HEK293 (cell line): ENCODE measurements at regions not wholly inside any gene's neighbourhood (a gene's known extent, or its start where the extent isn't known, plus 50 kb on each side); places are given as distances from the start of the nearest gene placed in this dataset.
"Not testable (repeated sequence)": the region's sequence is repeated elsewhere in the genome, so short reads cannot be mapped to it uniquely, and the experiment has no call there.

ENCODE experiments used
- CTCF ChIA-PET: fragments of 350-600 bp; formaldehyde crosslinking; extraction: SDS; loops from one replicate; lab custom pipeline; 2021; ENCODE audit warnings: antibody characterized with exemption; lab: Yijun Ruan, JAX
- POLR2A ChIA-PET: fragments of 300-600 bp; formaldehyde crosslinking; extraction: SDS; loops from one replicate; lab custom pipeline; 2020; ENCODE audit warnings: antibody characterized with exemption, inconsistent platforms; lab: Yijun Ruan, JAX
- H3K27ac ChIP-seq: fragments of 200-500 bp; sonication (Bioruptor generic); 2 replicates; pipeline ENCODE4 v1.5.1; 2014; ENCODE audit warnings: low read depth, low read length, control low read depth, inconsistent platforms; ENCODE audit errors: extremely low read depth
- H3K36me3 ChIP-seq, 2 experiments: fragments of 200-500 bp in 1 of 2; sonication (Bioruptor generic) in 1 of 2; 1 replicate in 1 of 2; 2 replicates in 1 of 2; pipeline ENCODE4 v1.5.1; 2014 to 2017; ENCODE audit warnings: inconsistent platforms in 2 of 2, low read length in 2 of 2; ENCODE audit not compliant: control insufficient read depth in 2 of 2, insufficient read depth in 1 of 2
- H3K4me1 ChIP-seq: fragments of 200-500 bp; sonication (Bioruptor generic); 2 replicates; pipeline ENCODE4 v1.5.1; 2014; ENCODE audit warnings: mild to moderate bottlenecking, low read length, inconsistent platforms; ENCODE audit not compliant: control insufficient read depth, insufficient read depth
- H3K4me3 ChIP-seq: 2 replicates; pipeline ENCODE4 v1.5.1; 2011; ENCODE audit warnings: low read depth, mild to moderate bottlenecking, control low read depth, low read length, moderate library complexity
- H3K9me3 ChIP-seq: fragments of 200-500 bp; sonication (Bioruptor generic); 2 replicates; pipeline ENCODE4 v1.5.1; 2014; ENCODE audit warnings: low read depth, low read length, inconsistent platforms; ENCODE audit not compliant: control insufficient read depth, insufficient read depth
- HOXC10 ChIP-seq: sonication (generic); formaldehyde crosslinking; IDR thresholded peaks from 2 replicates; pipeline ENCODE4 v1.8.1; 2023; ENCODE audit warnings: mild to moderate bottlenecking, missing genetic modification reagents
- MYNN ChIP-seq: fragments of 450-650 bp; formaldehyde crosslinking; IDR thresholded peaks from 2 replicates; pipeline ENCODE4 v1.5.1; 2016; ENCODE audit warnings: missing biosample characterization, missing genetic modification characterization, borderline replicate concordance
- TCF7L2 ChIP-seq: IDR thresholded peaks from 2 replicates; pipeline ENCODE4 v1.6.1; 2011; ENCODE audit warnings: low read depth, mild to moderate bottlenecking, inconsistent platforms, low read length, moderate library complexity, borderline replicate concordance
- ZBTB6 ChIP-seq: fragments of 450-650 bp; formaldehyde crosslinking; IDR thresholded peaks from 2 replicates; pipeline ENCODE4 v1.5.1; 2017; ENCODE audit warnings: missing biosample characterization, missing genetic modification characterization
- ZNF112 ChIP-seq: fragments of 450-650 bp; formaldehyde crosslinking; IDR thresholded peaks from 2 replicates; pipeline ENCODE4 v1.5.0; 2017; ENCODE audit warnings: missing biosample characterization, missing genetic modification characterization
- ZNF121 ChIP-seq: fragments of 450-650 bp; formaldehyde crosslinking; IDR thresholded peaks from 2 replicates; pipeline ENCODE4 v1.5.1; 2016; ENCODE audit warnings: missing biosample characterization, missing genetic modification characterization
- ZNF202 ChIP-seq: fragments of 450-650 bp; formaldehyde crosslinking; IDR thresholded peaks from 2 replicates; pipeline ENCODE4 v1.5.1; 2016; ENCODE audit warnings: missing biosample characterization, missing genetic modification characterization, borderline replicate concordance
- ZNF239 ChIP-seq: fragments of 450-650 bp; formaldehyde crosslinking; IDR thresholded peaks from 2 replicates; pipeline ENCODE4 v1.5.1; 2016; ENCODE audit warnings: missing biosample characterization, missing genetic modification characterization
- ZNF266 ChIP-seq: fragments of 450-650 bp; formaldehyde crosslinking; IDR thresholded peaks from 2 replicates; pipeline ENCODE4 v1.5.1; 2016; ENCODE audit warnings: missing biosample characterization, missing genetic modification characterization, low read depth
- ZNF302 ChIP-seq: fragments of 450-650 bp; formaldehyde crosslinking; IDR thresholded peaks from 2 replicates; pipeline ENCODE4 v1.5.1; 2016; ENCODE audit warnings: missing biosample characterization, missing genetic modification characterization, low read depth
- ZNF324 ChIP-seq: fragments of 450-650 bp; formaldehyde crosslinking; IDR thresholded peaks from 2 replicates; pipeline ENCODE4 v1.5.1; 2016; ENCODE audit warnings: missing biosample characterization, missing genetic modification characterization
- ZNF362 ChIP-seq: fragments of 450-650 bp; formaldehyde crosslinking; IDR thresholded peaks from 2 replicates; pipeline ENCODE4 v1.5.1; 2016; ENCODE audit warnings: missing biosample characterization, missing genetic modification characterization
- ZNF544 ChIP-seq: fragments of 450-650 bp; formaldehyde crosslinking; IDR thresholded peaks from 2 replicates; pipeline ENCODE4 v1.5.0; 2017; ENCODE audit warnings: missing biosample characterization, missing genetic modification characterization
- ZNF548 ChIP-seq: fragments of 450-650 bp; formaldehyde crosslinking; IDR thresholded peaks from 2 replicates; pipeline ENCODE4 v1.5.1; 2016; ENCODE audit warnings: missing biosample characterization, missing genetic modification characterization
- ZNF549 ChIP-seq: fragments of 450-650 bp; IDR thresholded peaks from 2 replicates; pipeline ENCODE4 v1.5.1; 2018; ENCODE audit warnings: missing biosample characterization, missing genetic modification characterization, mild to moderate bottlenecking, inconsistent platforms, moderate library complexity
- ZNF558 ChIP-seq: fragments of 450-650 bp; formaldehyde crosslinking; IDR thresholded peaks from 2 replicates; pipeline ENCODE4 v1.5.1; 2016; ENCODE audit warnings: missing biosample characterization, missing genetic modification characterization
- ZNF670 ChIP-seq: fragments of 450-650 bp; formaldehyde crosslinking; IDR thresholded peaks from 2 replicates; pipeline ENCODE4 v1.5.1; 2016; ENCODE audit warnings: missing biosample characterization, missing genetic modification characterization, low read depth
- ZNF792 ChIP-seq: fragments of 450-650 bp; formaldehyde crosslinking; IDR thresholded peaks from 2 replicates; pipeline ENCODE4 v1.5.1; 2016; ENCODE audit warnings: missing biosample characterization, missing genetic modification characterization

GRCh38 chr20:53672484-53673129, 79.0 kb upstream of the ZNF217 start:
- Histone ChIP-seq H3K9me3 (no peaks in the 10 kb centered on the region), H3K27ac (no peak overlapping the region), H3K36me3 (no peaks in the 10 kb centered on the region)
- CTCF ChIA-PET: interaction anchor here (0.6 kb wide), 1 partner anchor 620 kb away, joined by 3 read pairs; no protein-coding TSS in a partner anchor
- TF ChIP-seq ZNF558 (no peak), ZNF792 (tag by site-specific recombination) (no peak), ZNF362 (peak; percentile 43; the same call in 1 of the 2 replicates), ZNF670 (no peak), ZNF112 (tag by site-specific recombination) (no peak)
- TF ChIP-seq, all 188 proteins: peak for 1
- POLR2A ChIA-PET: no interaction called here
- Histone ChIP-seq H3K4me3 (no peak overlapping the region), H3K4me1 (no peaks in the 10 kb centered on the region)

- Histone ChIP-seq H3K4me1 (no peaks in the 10 kb centered on the region), H3K27ac (no peak overlapping the region), H3K9me3 (no peaks in the 10 kb centered on the region), H3K36me3 (no peaks in the 10 kb centered on the region), H3K4me3 (no peak overlapping the region)
- POLR2A ChIA-PET: interaction anchor here (0.7 kb wide), 1 partner anchor 61 kb away, joined by 3 read pairs; no protein-coding TSS in a partner anchor
- TF ChIP-seq ZNF549 (no peak), MYNN (no peak), HOXC10 (CRISPR knock-in tag) (no peak), ZBTB6 (tag by site-specific recombination) (no peak), ZNF202 (tag by site-specific recombination) (no peak), TCF7L2 (no peak), ZNF544 (tag by site-specific recombination) (no peak), ZNF266 (tag by site-specific recombination) (no peak), ZNF792 (tag by site-specific recombination) (no peak), ZNF302 (tag by site-specific recombination) (no peak), ZNF324 (tag by site-specific recombination) (no peak), ZNF548 (no peak), ZNF239 (no peak)
- CTCF ChIA-PET: interaction anchor here (0.7 kb wide), 2 partner anchors 83 to 108 kb away, joined by 3 read pairs; no protein-coding TSS in a partner anchor
Measured at GRCh38 chr20:53671370-53671769, 77.7 kb upstream of the ZNF217 start.

GRCh38 chr20:53669517-53670313, 76.1 kb upstream of the ZNF217 start:
- CTCF ChIA-PET: interaction anchor here (0.7 kb wide), 1 partner anchor 92 kb away, joined by 5 read pairs; no protein-coding TSS in a partner anchor
- not testable (repeated sequence) for H3K27ac ChIP-seq, H3K9me3 ChIP-seq, H3K4me3 ChIP-seq, H3K4me1 ChIP-seq, H3K36me3 ChIP-seq
- TF ChIP-seq ZNF121 (tag by site-specific recombination): peak; percentile 47; the same call in 1 of the 2 replicates
- POLR2A ChIA-PET: interaction anchor here (0.5 kb wide), 1 partner anchor 13 kb away, joined by 6 read pairs; no protein-coding TSS in a partner anchor
